ENCODE measurements at regions not wholly inside any gene's neighbourhood (a gene's known extent, or its start where the extent isn't known, plus 50 kb on each side); places are given as distances from the start of the nearest gene placed in this dataset.
A peak's percentile ranks its signal among the peaks of the same experiment; 100 is the strongest.

DNA sequence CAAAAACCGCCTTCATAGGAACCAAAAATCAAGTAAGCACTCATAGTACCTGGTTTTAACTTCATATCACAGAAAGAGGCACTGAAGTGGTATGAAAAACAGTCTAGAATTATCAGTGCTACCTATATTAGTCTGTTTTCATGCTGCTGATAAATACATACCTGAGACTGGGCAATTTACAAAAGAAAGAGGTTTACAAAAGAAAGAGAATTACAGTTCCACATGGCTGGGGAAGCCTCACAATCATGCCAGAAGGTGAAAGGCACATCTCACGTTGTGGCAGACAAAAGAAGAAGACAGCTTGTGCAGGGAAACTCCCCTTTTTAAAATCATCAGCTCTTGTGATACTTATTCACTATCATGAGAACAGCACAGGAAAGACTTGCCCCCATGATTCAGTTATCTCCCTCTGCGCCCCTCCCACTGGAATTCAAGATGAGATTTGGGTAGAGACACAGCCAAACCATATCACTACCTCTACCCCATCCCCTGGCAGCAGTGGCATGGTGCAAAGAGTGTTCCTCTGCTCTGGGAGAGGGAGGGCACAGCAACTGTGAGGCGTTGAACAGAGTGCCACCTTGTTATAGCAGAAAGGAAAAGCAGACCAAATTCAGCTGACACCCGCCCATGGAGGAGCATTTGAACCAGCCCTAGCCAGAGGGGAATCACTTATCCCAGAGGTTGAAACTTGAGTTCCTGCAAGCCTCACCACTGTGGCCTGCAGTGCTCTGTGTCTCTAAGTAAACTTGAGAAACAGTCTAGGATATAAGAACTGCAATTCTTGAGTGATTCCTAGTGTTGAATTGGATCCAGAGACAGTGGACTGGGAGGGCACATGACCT lies 61.9 kb upstream of the PTPRZ1 start:
- DNase-seq (ENCODE audit: low read depth) = no peak

DNA sequence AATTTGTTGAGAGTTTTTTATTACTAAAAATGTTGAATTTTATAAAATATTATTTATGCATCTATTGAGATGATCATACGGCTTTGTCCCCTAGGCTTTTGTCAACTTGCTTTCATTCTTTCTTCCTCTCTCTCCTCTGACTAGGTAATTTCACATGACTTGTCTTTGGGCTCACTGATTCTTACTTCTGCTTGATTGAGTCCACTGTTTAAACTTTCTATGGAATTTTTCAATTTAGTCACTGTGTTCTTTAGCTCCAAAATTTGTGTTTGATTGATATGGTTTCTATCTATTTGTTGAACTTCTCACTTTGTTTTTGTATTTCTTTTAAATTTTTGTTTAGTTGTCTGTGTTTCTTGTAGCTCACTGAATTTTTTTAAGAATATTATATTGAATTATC lies 65.9 kb upstream of the PTPRZ1 start:
- no peak for DNase-seq (ENCODE audit: low read depth)

DNA sequence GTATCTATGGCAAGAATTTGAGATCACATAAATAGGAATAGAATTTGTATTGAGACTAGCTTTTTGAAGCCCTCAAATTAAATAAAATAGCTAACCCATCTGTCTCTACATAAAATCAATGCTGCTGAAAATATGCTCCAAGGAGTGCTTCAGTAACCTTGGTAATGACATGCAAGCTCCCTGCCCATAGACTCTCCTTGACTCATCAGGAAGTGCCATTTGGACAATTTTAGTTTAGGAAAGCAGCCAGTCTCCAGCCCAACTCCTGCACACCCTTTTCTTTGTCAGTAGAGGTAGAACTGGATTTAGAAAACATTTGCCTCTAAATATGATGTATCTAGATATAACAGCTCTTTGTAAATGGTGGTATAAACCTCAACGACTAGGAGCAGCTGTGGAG lies 69.9 kb upstream of the PTPRZ1 start:
- peak; percentile 40 for DNase-seq (ENCODE audit: low read depth)

DNA sequence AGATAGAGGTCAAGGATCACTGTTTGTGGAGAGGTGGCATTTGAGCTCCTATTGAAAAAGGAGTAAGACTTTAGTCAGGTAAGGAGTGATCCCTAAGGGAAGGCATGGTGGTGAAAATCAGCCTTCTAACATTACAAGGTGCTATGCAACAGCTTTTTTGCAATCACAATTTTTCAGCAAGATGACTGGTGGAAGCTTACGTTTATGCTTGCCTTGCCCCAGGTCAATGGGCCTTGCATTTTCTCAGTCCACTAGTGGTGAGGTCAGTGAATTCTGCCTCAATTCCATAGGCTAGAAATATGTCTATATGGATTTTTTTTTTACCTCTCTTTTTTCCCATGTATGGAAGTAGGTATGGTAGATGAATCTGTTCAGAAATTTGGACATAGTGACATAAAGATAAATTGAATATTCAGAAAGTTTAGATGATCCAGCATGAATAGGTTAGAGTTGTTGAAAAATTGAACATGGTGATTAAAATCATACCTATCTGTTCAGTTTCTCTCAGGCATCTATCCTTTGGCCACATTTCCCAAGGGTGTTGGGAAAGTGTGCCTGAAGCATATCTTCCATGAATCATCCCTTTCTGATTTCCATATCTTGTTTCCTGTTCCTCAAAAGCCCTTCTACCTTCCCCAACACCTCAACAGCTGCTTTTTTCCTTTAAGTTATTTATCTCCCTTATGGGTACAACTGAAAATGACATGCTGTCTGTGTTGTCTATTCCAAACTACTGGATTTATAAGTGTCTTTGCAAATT lies 71.9 kb upstream of the PTPRZ1 start:
- DNase-seq (ENCODE audit: low read depth) = no peak

DNA sequence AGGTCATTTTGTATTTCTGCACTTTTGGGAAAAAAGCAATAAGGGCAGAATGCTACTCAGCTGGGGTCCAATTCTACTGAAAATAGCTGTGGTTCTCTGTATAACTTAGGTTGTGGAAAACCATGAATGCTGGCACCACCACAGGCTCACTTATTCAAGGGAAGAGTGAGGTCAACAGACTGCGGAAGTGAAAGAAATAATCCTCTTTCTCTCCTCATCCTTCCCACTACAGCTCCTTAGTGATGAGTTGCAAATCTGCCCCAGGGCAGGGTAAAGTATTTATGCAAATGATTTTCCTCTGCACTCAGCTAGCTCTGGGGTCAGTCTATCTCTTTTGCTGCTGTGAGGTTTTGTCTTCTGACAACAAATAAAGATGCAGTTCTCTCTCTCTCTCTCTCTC lies 74.1 kb upstream of the PTPRZ1 start:
- DNase-seq (ENCODE audit: low read depth) = no peak

DNA sequence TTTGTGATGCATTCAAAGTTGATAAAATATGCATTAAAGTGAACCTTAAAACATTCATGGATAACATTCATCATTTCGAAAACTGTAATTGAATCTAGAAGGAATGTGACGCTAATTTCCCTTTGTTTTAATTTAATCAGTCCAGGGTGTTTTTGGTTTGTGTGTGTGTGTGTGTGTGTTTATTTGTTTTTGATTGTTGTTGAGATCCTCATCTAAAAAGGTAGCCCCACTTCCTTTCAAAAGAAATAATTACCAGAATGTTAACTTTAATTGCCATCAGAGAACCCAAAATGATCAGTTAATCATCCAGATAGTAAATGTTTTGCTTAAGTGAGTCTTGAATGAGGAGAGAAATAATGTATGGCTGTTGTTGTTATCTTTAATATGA lies 74.5 kb upstream of the PTPRZ1 start:
- DNase-seq (ENCODE audit: low read depth) = no peak

DNA sequence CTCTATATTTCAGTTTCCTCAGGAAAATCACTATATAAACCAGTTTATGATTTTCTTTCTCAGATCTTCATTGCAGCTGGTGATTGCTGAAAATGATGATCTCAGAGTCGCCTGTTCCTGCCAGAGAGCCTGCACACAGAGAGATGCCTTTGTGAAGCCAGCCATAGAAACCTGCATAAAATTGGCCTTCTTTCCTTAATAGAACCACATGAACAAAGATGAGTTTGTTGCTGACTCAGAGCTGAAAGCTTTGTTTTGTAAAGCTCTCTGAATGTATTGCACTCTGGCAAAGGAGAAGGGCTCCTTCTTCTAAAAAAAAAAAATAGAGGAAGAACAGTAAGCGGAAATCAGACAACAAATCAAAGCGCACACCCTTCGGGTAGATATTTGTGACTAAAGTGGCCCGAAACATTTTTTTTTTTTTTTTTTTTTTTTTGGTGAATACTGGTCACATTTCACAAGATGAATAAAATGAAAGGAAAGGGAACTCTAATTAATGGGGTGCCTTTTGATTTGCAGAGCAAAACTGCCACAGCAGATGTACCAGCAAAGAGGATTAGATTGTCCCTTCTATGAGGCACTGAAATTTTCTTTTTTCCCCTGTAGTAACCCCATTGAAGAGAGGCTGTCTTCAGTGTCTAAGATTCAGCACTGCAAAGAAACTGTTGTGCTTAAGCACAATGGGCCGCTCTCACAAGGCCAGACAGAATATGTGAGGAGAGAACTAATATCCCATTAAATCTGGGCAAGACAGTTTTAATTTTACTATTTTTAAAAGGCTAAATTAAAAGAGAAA lies 75.1 kb upstream of the PTPRZ1 start:
- DNase-seq (ENCODE audit: low read depth) = peak; percentile 57

DNA sequence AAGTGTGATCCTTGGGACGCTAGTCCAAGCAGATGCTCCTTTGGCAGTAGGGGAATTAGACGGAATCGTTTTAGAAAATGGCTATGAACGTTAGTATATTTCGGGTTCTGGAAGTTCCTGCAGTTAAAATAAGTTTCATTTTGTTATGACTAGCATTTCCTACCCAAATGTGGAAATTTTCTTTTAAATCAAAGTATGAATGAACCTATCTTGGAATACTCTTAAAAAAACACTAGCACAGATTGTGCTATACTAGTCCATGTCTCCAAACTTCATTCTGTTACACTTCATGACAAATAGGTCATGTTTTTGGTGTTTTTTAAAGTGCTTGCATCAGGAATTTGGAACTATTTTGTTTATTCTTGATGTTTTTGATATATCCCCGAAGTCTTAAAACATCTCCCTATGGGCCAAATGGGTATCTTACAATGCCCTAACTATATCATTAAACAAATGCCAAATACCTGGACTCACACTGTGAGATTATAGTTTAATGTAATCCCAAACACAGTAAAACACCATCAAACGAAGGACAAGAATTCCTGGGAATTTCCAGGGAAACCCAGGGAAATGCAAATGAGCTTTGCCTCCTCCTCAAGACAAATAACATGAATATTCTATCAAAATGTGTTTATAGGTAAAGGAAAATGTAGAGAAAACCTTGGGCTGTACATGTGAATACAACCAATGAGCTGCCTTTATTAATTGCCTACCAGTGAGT lies 75.9 kb upstream of the PTPRZ1 start:
- DNase-seq (ENCODE audit: low read depth) = no peak

DNA sequence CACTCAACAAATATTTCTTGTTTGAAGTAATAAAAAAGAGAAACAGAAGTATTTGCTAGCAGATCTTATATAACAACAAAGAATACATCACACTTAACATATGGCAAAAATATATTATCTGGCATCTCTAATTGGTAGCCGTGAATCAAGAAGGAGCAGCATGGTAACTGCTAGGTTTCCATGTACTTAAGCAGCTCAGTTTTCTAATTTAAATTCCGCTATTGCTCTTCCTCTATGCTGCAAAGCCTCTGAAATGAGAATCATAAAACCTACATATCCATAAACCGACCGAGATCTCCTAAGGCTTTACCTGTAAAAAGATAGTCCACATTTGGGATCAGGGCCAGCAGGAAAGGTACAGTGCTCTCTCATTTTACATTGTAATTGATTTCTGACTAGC lies 76.6 kb upstream of the PTPRZ1 start:
- DNase-seq (ENCODE audit: low read depth) = no peak

DNA sequence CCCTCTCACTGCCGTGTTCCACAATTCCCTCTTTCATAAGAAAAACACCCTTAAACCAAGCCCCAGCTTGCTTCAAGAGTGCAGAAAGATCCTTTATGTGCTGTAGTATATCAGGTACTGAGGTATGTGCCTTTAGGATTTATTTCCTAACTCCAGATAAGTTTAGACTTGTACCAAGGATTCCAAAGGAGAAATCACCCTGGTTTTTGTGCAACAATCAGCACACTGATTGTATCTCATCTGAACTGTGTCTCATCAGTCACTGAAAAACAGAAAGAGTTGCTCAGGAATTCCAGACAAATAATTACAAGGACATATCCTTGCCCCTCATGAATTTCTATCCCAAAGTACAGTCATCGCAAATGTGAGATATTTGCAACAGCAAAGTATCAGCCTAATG lies 77.2 kb upstream of the PTPRZ1 start:
- no peak for DNase-seq (ENCODE audit: low read depth)

DNA sequence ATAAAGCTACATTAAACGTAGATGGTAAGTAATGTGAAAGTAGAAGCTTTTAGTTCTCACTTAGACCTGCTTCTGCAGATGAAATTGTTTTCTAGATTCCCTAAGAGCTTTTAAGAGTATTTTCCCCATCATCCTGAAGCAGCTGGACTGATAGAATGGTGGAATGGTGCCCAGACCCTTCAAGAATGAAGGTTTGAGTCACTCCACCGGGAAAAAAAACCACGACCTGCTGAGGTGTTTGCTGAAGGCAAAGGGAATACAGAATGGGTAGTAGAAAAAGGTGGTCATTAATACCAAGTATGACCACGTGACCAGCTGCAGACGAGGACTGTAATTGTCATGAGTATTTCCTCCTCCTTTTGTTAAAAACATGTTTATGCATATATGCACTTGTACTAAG lies 79.2 kb upstream of the PTPRZ1 start:
- peak; percentile 43 for DNase-seq (ENCODE audit: low read depth)

DNA sequence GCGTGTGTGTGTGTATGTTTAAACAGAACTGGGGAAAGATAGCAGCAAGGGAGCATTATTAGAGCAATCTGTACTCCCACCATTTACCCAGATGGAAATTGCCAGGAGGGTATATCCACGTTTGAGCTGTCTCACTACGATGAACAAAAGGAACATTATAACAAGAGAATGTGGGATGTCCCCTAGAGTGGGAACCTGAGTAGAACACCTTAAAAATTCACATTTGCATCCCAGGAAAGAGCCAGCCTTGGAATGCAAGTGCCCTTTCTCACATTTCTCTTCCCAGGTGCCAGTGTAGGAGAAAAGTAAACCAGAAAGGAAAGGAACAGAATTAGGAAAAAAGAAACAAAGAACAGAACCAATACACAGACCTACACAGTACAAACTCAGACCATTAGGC lies 95.3 kb upstream of the PTPRZ1 start:
- no peak for DNase-seq (ENCODE audit: low read depth)

DNA sequence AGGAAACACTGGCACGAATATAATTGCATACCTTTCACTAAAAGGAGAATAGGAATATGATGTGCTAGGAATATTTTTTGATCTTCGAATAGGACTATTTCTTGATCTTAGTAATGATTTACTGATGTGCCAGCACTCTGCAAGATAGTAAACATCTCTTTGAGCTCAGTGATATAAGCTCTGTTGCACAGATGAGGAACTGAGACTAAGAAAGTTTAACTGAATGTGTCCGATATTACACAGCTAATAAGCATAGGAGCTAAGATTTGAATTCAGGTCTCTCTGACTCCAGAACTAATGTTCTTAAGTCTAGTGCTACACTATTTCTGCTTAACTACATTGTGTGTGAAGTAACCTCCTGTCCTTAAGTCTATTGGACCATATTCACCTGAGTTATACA lies 98.4 kb upstream of the PTPRZ1 start:
- DNase-seq (ENCODE audit: low read depth) = no peak

DNA sequence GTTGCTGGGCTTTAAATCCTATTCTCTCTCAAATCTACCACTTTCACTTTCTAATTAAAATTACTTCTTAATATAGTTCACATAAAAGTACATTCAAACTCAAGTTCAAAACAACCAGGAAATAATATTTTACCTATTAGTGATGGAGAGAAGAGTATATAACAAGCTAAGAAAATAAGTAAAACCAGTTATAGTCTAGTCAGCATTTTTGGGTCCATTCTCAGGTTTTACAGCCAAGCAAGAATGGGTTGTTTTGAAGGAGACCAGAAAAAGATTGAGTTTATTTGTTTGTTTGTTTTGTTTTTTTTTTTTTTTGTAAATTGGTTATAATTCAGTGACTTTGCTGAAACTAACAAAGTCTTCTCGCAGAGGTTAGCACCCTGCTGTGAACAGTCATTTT lies 106.3 kb upstream of the PTPRZ1 start:
- no peak for DNase-seq (ENCODE audit: low read depth)

DNA sequence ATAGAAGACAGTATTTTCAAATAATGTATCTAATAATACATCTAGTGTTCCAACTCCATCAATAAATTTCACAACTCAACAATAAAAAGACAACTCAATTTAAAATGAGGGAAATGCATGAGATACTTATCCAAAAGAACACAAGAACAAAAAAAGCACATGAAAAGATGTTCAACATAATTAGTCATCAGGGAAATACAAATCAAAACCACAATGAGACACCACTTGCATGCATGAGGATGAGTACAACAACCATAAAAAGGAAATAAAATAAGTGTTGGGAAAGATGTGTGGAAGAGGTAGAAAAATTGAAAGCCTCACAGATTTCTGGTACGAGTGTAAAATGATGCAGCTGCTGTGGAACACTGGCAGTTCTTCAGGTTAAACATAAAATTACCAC lies 111.6 kb upstream of the PTPRZ1 start:
- DNase-seq (ENCODE audit: low read depth) = peak; percentile 75

DNA sequence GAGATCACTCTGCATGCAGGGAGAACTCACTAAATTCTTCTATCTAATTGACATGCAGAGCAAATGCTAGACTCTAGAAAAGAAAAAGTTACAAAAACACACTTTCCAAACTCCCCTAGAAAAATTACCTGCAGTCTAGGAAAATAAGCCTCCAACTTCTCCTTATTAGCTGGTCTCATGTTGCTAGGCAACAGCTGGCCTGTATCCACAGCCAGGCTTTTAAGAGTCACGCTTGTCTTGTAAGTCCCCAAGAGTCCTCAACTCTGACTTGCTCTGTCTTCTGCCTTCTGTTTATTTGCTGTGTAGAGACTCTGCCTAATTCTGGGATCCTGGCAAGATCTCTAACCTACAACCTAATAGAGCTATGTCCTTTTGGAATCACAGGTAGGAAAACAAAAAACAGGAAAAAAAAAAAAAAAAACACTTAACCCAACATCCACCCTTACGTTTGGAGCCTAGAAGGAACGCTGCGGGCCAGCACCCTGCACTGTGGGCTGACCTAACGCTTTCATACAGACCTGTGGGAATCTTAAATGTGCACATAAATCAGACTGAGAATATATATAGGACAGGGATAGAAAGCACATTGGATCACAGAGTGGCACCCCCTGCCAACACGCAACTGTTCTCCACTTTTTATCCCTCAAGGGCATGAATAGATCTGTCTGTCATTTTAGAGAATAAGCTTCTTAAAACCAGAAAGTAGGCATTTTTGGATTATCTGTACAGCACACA lies 117.0 kb upstream of the PTPRZ1 start:
- no peak for DNase-seq (ENCODE audit: low read depth)

DNA sequence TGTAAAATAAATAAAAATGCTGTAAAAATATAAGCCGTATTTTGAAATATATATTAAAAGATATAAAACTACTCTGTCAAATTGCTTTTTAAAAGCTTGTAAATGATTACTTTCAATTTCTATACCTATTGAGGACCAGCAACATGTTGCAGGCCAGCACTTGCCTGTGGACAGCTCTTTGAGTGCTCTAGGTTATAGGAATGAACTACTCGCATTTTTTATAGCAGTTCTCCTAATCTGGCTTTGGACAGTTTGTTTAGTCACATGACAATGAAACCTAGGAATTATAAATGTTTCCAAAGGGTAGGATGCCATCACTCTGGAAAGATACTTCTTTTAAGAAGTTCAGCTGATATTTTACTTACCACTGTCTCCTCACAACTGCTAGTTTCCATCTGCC lies 117.7 kb upstream of the PTPRZ1 start:
- no peak for DNase-seq (ENCODE audit: low read depth)

DNA sequence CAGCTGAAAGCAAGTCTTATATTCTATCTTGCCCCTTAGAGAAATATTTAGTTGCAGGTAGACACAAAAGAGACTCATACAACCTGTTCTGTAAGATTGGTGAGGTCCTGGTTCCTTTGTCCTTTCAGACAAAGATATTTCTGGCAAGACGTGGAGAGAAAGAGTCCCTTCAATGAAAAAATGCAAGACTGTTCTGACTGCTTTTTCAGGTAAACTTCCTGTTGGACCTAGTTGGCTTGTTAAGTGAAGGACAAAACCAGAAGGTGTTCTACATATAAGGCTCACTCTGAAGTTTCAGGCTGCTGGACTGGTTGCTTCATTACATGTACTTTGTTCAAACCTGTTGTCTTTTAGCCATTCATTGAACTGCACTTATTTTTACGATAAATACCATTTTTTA lies 119.0 kb upstream of the PTPRZ1 start:
- no peak for DNase-seq (ENCODE audit: low read depth)

DNA sequence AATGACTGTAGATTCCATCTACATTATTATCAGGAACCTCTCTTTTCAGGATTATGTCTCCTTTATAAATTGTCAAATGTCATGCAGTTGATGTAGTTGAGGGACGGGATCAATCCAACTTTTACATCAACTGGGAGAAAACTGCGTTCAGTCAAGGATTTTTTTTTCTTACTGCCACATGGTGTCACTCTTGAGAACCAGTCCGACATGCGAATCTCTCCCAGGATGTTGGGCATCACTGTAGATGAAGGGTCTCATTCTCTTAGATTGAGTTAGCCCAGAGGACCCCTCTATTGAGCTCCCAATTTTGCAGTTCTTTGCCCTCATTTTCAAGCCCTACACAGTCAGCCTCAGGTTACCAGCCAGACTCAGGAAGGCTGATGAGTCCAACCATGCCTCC lies 120.3 kb upstream of the PTPRZ1 start:
- DNase-seq (ENCODE audit: low read depth) = no peak

DNA sequence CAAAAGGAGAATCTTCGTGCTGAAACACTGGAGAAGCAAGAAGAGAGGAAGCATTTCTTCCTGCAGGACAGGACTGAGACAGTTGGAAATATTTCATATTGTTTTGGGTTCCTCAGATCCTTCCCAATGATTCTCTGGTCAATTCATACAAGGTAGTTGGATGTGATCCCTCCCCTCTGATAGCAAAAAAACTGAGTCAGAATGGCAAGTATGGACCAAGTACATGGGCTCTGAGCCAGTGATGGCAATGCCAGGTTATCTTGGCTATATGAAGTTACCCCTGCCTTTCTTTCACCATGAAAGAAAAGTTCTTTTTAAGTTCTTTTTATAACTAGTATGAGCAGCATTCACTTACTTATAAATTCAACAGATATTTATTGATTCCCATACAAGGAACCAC lies 124.4 kb upstream of the PTPRZ1 start:
- no peak for DNase-seq (ENCODE audit: low read depth)

DNA sequence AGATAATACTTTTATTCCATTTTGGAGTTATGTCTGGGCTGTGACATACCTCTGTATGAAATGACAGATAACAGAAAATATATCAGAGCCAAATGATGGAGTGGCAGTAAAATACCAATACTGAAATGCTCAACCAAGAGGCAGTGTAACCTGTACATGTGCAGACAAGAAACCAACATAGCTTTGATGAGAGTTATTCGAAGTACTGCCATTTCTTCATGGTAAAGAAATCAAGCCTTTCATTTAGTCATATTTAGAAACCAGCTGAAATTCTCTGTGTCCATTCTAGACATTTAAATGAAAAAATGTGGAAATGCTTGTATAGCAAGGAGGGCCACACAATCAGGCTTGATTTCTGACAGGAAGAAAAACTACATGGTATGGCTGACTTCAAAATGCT lies 127.1 kb upstream of the PTPRZ1 start:
- DNase-seq (ENCODE audit: low read depth) = no peak
